Fibroblast of skin of right biceps (primary cell): ENCODE measurements at regions not wholly inside any gene's neighbourhood (a gene's known extent, or its start where the extent isn't known, plus 50 kb on each side); places are given as distances from the start of the nearest gene placed in this dataset.
"Not testable (repeated sequence)": the region's sequence is repeated elsewhere in the genome, so short reads cannot be mapped to it uniquely, and the experiment has no call there.

Source experiments
- DNase-seq: peaks from one replicate; pipeline ENCODE4 v3.0.0-alpha.2; 2013

DNA sequence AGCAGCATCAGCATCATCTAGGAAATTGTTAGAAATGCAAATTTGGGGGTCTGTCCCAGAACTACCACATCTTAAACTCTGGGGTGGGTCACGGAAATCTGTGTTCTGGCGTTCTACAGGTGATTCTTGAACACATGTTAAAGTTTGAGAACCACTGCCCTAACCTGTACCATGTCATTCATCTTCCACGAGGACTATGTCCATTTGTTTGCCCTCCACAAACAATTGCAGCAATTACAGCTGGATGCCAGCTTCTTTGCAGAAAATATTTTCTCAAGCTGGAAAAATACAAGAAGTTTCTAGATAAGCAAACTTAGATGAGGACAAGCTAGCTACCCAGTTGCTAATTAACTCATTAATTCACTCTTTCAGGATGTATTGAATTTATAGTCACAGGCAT, 54.1 kb downstream of the MAFB start:
- no peak for DNase-seq

GRCh38 chr20:40633123-40633850, 55.7 kb downstream of the MAFB start:
- no peak for DNase-seq

- DNase-seq, result no peak
These were observed 56.6 kb downstream of the MAFB start for GRCh38 chr20:40632346-40632976.

DNA sequence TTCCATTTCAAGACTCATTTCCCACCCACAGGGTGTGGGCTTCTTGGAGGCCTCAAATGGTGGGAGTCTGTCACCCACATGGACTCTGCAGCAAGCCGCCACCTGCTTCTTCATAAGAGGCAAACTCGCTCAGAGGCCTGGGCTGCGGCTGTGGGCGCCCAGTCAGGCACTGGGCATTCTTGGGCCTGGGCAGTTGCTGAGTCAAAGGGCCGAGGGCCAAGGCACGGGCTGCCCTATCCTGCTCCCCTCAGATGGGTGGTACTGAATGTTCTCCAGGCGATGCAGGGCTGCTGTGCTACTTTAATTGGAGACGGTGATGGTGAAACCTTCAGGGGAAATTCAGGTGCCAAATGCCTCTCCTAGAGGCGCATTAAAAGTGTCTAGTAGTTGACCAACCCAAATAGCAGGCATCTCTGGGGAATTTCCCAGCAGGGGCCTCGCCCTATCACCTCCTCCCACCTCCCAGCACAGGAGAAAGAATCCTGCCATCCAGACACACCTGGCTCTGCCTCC, 57.9 kb downstream of the MAFB start:
- no peak for DNase-seq

DNA sequence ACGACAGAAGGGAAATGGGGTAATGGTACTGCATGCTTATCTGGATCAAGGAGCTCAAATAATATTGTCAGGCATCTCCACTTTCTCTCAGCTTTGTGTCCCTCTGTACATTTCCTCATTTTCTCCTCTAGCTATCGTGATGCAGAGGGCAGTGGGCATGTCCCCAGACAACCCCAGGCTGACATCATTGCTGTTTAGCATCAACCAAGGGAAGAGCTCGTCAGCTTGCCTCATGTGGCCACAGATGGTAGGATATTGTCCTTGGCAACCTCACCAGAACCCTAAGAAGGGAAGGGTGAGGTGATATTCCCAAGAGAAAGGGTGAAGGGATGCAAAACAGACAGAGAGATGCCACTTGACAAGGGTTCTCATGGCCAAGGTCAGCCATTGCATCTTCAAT, 58.3 kb downstream of the MAFB start:
- DNase-seq, result no peak

DNA sequence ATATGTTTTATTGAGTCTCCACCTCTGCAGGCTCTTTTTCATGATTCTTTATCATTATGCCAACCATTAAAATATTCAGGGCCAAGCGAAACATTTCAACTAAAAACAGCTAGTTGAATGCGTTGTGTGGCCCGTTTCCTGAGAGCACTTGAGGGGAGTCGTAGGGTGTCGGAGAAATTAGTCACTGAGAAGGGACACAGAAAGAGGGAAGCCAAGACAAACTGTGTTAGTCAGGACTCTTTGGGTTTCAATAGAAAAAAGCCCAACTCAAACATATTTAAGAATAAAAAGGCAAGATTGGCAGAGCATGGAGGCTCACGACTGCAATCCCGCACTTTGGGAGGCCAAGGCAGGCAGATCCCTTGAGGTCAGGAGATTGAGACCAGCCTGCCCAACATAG, 58.9 kb downstream of the MAFB start:
- DNase-seq, result no peak

DNA sequence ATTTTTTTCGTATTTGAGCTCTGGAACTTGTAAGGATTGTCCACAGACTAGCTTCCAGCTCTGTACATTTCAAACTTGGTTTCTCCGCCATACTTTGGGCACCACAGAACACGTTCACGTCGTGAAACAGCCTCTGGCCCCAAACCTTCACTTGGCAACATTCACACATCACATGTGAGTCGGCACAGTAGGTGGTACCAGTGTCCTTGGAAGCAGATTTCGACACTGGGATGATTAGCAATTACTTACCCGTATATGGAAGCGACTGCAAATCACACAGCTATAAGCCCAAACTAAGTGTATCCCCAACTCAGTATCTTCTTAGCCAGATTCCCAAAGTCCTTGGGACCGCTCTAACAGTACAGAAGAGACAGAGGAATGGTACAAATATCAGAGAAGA, 60.2 kb downstream of the MAFB start:
- DNase-seq, result no peak

DNA sequence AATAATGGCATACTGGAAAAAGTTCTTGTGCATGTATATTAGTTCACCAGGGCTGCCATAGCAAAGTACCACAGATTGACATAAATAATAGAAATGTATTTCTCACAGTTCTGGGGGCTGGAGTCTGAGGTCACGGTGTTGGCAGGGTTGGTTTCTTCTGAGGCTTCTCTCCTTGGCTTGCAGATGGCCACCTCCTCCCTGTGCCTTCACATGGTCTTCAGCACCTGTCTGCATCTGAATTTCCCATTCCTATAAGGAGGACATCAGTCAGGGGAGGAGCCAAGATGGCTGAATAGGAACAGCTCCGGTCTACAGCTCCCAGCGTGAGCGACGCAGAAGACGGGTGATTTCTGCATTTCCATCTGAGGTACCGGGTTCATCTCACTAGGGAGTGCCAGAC, 70.0 kb downstream of the MAFB start:
- DNase-seq, result not testable (repeated sequence)

GRCh38 chr20:40617594-40617993, 71.4 kb downstream of the MAFB start:
- DNase-seq, result no peak

DNA sequence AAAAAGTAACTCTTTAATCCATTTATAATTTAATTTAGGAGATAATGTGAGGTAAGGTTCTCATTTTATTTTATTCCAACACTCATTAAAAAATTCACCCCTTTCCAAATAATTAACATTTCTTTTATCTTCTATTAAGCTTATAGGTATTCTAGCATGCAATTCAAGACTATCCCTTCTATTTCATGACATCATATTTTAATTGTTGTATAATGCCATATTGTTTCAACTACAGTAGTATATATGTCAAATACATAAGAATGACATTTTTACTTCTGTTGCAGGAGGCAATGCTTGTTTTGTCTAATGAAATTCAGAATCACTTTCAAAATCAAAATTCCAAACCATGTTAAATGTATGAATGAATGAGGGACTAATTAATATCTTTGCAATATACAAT, 76.2 kb downstream of the MAFB start:
- DNase-seq, result no peak

- no peak for DNase-seq
These were observed 76.8 kb downstream of the MAFB start for GRCh38 chr20:40612247-40612646.

GRCh38 chr20:40610730-40611129, 78.3 kb downstream of the MAFB start:
- DNase-seq, result no peak

DNA sequence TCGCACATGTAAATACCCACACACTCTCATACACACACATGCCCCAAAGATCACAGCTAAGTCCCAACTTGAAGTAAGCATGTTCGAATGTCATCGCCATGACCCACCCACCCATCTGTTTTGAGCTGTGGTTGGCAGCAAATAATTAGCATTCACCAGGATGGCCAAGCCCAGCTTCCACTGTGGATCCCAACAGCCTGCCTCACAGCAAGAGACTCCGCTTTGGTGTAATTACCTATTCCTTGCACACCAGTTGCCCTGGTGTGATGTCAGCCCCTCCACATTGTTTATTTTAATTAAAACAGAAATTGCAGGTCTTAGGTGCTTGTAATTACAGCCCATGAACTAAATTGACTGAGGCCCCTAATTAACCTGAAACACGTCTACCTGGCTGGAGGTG, 81.1 kb downstream of the MAFB start:
- DNase-seq, result no peak

DNA sequence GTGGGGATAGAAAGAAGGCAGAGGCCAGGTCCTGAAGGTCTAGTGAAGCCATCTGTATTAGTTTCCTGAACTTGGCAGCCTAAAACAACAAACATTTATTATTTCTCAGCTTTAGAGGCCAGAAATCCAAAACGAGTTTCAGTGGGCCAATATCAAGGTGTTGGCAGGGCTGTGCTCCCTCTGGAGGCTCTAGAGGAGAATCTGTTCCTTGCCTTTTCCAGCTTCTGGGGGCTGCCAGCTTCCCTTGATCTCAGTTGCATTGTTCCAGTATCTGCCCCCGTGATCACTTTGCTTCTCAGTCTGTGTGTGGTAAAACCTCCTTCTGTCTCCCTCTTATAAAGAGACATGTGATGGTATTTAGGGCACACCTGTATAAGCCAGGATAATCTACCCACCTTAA, 82.4 kb downstream of the MAFB start:
- DNase-seq, result no peak

DNA sequence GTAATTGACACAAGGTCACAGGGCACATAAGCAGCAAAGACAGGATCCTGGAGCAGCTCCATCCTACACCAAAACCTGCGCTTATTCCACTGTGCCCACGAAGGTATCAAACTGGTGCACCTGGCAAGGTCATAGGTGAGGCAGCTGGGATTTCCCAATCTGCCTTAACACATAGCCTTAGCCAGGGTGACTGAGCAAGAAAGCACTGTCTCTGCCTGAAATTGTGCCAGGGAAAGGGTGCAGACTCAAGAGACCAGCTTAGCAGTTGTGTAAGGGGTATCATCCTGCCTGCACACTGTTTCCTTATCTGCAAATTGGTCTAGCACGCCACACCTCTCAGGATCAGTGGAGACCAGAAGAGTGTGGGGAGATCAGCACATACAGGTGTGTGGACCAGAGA, 82.8 kb downstream of the MAFB start:
- no peak for DNase-seq

- no peak for DNase-seq
These were observed 84.6 kb downstream of the MAFB start for GRCh38 chr20:40604416-40604815.

DNA sequence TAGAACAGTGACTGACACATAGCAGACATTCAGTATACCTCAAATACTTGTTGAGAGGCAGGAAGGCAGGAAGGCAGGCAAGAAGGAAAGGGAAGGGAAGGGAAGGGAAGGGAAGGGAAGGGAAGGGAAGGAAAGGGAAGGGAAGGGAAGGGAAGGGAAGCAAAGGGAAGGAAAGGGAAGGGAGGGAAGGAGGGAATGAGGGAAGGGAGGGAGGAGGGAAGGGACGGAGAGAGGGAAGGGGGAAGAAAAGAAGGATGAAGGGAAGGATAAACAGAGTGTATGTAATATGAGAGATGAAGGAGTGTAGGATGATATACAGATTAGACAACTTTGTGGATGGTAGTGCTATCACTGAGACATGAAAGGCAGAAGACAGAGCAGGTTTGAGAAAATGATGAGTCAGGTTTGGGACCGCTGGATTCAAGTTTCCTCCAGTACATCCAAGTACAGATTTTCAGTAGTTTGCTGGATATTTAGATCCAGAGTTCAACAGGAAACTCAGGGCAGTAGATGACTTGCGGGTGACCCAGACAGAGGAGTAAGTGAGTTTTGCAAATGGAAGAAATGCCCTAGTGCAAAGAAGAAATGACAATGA, 85.9 kb downstream of the MAFB start:
- no peak for DNase-seq

DNA sequence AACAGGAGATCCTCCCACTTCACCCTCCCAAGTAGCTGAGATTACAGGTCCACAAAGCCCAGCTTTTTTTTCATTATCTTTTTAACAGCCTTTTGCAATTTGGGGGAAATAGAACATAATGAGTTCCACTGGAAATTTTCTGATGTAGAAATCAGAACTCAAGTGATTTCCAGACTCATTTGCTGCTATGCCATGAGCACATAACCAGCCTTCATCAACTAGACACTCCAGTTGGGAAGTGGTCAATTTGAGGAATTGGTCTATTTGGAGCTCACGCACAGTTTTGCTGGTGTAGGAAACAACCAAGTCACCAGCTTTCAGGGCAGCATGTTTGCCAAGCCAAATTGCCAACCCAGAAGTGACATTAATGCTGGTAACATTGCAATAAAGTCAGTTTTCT, 86.7 kb downstream of the MAFB start:
- DNase-seq, result no peak

DNA sequence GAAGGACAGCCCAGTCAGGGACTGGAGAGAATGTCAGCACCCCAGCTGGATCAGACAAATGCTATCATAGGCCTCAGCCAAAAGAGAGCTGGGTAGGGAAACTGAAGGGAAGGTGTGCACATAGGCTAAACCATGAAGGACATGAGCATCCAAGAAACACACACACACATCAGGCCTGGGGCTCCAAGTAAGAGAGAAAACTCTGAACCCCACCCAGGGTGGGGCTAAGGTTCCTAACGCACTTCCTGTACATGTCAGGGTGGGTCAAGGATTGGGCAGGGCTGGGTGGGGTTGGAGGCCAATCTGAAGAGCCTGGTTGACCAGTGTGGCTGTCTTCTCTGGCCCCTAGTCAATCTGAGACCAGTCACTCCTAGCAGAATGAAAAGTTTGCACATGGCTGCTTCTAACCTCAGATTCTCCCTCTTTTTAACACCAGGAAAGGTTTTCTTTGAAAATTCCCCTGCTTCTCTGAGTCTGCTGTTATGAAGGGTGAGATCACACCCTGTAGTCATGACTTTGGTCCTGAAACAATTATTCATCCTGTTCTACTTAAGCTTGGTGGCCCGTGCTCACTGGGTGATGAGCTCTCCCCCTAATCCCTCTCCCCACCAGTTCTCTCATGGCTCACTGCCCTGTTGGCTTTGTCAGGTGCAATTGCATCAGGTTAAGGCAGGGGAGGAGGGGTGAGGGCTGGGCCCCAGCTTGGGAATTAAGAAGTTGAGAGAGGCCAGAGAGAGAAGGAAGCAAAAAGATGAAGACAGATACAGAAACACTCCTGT, 88.4 kb downstream of the MAFB start:
- DNase-seq, result no peak

DNA sequence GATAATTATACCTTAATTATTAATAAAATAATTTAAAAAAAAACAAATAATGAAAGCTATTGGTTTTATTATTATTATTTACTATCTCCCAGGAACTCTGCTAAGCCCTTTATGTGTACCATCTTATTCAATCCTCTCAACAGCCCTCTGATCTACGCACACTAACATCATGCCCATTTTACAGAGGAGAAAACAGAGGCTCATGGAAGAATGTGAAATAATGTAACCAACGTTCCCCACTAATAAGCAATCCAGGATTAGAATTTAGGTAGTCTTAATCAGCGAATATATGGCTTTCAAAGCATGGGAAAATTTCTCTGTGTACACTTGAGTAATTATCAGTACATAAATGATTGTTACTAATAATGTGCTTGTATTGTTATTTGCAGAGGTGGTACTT, 89.0 kb downstream of the MAFB start:
- DNase-seq, result no peak

GRCh38 chr20:40592941-40593340, 96.1 kb downstream of the MAFB start:
- no peak for DNase-seq

GRCh38 chr20:40591536-40591935, 97.5 kb downstream of the MAFB start:
- DNase-seq, result no peak

DNA sequence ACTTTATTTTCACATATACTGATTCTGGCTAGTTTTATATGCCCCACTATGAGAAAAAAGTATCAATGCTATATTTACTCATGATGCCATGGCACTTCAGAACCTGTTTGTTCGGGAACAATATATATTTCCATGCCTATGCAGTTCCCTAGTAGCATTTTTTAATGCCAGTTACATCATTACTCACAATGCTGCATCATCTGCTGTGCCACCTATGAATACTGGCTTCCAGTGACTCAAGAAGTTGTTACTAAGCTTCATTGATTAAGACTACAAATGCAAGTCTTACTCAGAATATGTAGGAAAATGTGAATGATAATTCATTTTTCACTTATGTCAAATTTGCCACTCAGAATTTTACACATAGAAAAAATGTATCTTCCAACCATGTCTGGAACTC, 97.9 kb downstream of the MAFB start:
- no peak for DNase-seq

- no peak for DNase-seq
These were observed 99.5 kb downstream of the MAFB start for GRCh38 chr20:40589581-40589980.
